Activated CD4-positive, alpha-beta T cell treated with anti-CD3 and anti-CD28 coated beads, Interleukin-2, amount 10 ng/mL, durations not matched to agents 24 days and 14 days (primary cell): ENCODE measurements at regions not wholly inside any gene's neighbourhood (a gene's known extent, or its start where the extent isn't known, plus 50 kb on each side); places are given as distances from the start of the nearest gene placed in this dataset.

ENCODE experiments used
- DNase-seq: peaks from one replicate; pipeline ENCODE4 v3.0.0; 2022
- H3K27ac Mint-ChIP-seq: one replicate; pipeline ENCODE4 v1.8.0; 2022; ENCODE audit warnings: mild to moderate bottlenecking, mixed read lengths
- H3K27me3 Mint-ChIP-seq: one replicate; pipeline ENCODE4 v1.8.0; 2022; ENCODE audit warnings: mixed read lengths
- H3K36me3 Mint-ChIP-seq: one replicate; pipeline ENCODE4 v1.8.0; 2022; ENCODE audit warnings: low read depth, mild to moderate bottlenecking, mixed read lengths
- H3K4me1 Mint-ChIP-seq: one replicate; pipeline ENCODE4 v1.8.0; 2021; ENCODE audit warnings: mixed read lengths
- H3K4me3 Mint-ChIP-seq: one replicate; pipeline ENCODE4 v1.8.0; 2022; ENCODE audit warnings: mild to moderate bottlenecking, moderate library complexity, mixed read lengths
- H3K9me3 Mint-ChIP-seq: one replicate; pipeline ENCODE4 v1.8.0; 2021; ENCODE audit warnings: mixed read lengths
- intact Hi-C: fragments of 100-400 bp; cut with micrococcal nuclease; formaldehyde crosslinking; loops from one replicate; pipeline ENCODE4 v1.15.1; 2023

DNA sequence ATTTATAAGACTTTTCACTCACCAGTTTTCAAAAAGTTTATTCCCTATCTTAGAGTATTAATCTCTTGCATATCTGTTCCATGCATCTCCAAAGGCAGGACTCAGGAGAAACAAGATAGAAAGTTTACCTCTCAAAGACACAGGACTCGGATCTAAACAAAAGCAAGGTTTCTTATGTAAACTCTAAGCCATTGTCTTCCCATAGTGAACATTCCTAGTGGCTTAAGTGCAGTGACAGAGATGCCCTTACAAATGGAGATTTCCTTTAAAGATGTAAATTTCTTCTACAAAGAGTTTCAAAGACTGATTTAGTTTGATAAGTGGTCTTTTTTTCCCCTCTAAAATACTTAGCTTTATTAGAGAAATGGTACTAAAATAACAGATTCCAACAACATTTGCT, 209.8 kb downstream of the ACTR3B start:
- Mint-ChIP-seq H3K27ac (no peak overlapping the region), H3K27me3 (no peaks in the 10 kb centered on the region), H3K36me3 (no peaks in the 10 kb centered on the region), H3K4me3 (no peak overlapping the region), H3K4me1 (no peaks in the 10 kb centered on the region), H3K9me3 (peaks cover 3% of the 10 kb centered on the region)
- intact Hi-C loops = no loop called here
- no peak for DNase-seq

DNA sequence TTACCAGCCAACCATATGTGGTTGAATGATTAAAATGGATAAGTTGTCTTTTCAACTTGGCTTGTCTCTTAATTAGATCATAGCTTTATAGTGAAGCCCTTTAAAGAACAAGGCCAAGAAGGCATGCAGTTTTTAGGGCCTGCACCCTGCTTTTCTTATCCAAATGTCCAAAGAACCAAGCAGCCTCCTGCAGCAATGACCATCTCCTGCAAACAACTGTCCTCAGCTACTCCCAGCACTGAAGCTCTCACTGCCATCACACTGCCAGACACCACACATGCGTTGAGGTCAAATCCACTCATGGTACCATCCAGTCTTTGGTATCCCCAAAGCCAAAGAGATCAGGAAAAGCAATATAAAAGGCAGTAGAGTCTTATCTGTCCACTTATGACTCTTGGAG, 210.3 kb downstream of the ACTR3B start:
- H3K36me3 Mint-ChIP-seq = no peaks in the 10 kb centered on the region
- DNase-seq = no peak
- H3K27ac Mint-ChIP-seq = no peak overlapping the region
- no peaks in the 10 kb centered on the region for H3K4me1 Mint-ChIP-seq
- no peaks in the 10 kb centered on the region for H3K27me3 Mint-ChIP-seq
- H3K9me3 Mint-ChIP-seq = peaks cover 3% of the 10 kb centered on the region
- no peak overlapping the region for H3K4me3 Mint-ChIP-seq
- intact Hi-C loops = no loop called here

DNA sequence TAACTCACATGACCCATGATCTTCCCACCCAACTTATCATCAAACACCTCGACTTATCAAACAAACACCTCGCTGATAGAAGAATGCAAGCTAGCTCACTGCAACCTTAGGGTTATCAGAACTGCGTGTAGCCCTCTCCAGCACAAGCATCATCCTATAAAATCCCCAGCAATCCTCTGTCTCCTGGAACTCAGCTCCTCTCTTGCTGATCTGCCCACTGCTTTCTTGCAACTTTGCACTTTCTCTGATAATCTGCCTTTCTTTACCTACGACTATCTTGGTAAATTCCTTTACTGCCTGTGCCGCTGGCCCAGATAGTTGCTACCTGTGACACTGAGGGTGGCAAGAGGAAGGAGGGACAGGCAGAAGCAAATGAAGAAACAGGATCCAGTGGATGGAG, 210.9 kb downstream of the ACTR3B start:
- H3K27ac Mint-ChIP-seq = no peak overlapping the region
- H3K4me3 Mint-ChIP-seq = no peak overlapping the region
- intact Hi-C loops = no loop called here
- peaks cover 3% of the 10 kb centered on the region for H3K9me3 Mint-ChIP-seq
- no peaks in the 10 kb centered on the region for H3K27me3 Mint-ChIP-seq
- no peaks in the 10 kb centered on the region for H3K4me1 Mint-ChIP-seq
- H3K36me3 Mint-ChIP-seq = no peaks in the 10 kb centered on the region
- no peak for DNase-seq

DNA sequence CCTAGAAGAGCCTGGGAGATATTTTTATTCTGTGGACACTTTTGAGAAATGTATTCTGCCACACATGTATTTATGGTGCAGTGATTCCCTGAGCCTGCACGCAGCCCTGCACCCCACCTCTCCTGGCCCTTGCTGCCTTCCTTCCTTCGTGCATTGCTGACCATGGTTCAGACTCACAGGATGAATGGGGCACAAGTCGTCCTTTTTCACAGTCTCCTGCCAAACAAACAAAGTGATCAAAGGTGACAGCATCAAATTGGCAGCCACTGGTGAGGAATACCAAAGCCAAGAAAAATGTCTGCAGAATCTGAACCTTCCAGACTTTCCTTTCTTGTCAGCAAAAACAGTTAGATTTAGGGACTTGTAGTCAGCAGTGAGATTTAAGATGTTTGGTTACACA, 215.0 kb downstream of the ACTR3B start:
- Mint-ChIP-seq H3K4me1 (no peaks in the 10 kb centered on the region), H3K27me3 (no peaks in the 10 kb centered on the region), H3K27ac (no peak overlapping the region), H3K36me3 (no peaks in the 10 kb centered on the region), H3K4me3 (no peak overlapping the region), H3K9me3 (peaks cover 3% of the 10 kb centered on the region)
- intact Hi-C loops = no loop called here
- no peak for DNase-seq

DNA sequence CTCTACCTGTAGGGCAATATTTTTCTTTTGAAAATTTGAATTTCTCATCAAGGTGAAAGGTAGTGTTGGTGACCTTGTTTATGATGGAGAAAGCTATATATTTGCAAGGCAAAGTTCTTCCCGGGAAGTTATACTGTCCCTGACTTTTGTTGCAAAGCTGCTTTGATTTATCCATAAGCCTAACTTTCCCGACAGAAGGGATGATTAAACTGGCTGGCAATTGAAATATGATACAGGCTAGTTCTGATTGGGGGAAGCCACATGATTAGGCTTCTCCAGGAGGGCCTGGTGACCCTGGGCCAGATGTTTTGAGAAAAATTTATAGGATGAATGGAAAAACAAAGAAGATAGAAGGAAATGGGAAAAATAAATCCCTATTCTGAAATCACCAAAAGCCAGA, 215.5 kb downstream of the ACTR3B start:
- H3K4me3 Mint-ChIP-seq = no peak overlapping the region
- peaks cover under 1% of the 10 kb centered on the region for H3K9me3 Mint-ChIP-seq
- no peak overlapping the region for H3K27ac Mint-ChIP-seq
- no peak for DNase-seq
- H3K4me1 Mint-ChIP-seq = no peaks in the 10 kb centered on the region
- no peaks in the 10 kb centered on the region for H3K27me3 Mint-ChIP-seq
- intact Hi-C loops = no loop called here
- no peaks in the 10 kb centered on the region for H3K36me3 Mint-ChIP-seq

DNA sequence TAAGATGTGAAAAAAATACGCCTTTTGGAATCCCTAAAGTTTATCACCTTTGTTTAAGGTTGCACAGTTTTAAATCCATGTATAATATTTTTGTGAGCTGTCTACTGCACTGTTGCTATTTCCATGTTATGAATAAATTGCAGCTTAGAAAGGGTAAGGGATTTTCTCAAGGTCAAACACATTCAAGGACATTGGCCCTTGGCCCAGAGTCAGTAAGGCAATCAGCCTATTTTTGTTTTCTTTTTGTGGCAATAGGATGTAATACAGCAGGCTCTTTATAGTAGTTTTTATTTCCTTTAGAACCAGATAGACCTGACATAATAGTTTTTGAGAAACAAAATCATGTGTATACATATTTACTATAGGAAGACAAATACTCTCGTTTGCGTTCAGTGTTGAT, 219.8 kb downstream of the ACTR3B start:
- Mint-ChIP-seq H3K4me3 (no peak overlapping the region), H3K9me3 (no peaks in the 10 kb centered on the region), H3K27me3 (no peaks in the 10 kb centered on the region), H3K27ac (no peak overlapping the region), H3K4me1 (no peaks in the 10 kb centered on the region), H3K36me3 (no peaks in the 10 kb centered on the region)
- DNase-seq = no peak
- intact Hi-C loops = no loop called here

DNA sequence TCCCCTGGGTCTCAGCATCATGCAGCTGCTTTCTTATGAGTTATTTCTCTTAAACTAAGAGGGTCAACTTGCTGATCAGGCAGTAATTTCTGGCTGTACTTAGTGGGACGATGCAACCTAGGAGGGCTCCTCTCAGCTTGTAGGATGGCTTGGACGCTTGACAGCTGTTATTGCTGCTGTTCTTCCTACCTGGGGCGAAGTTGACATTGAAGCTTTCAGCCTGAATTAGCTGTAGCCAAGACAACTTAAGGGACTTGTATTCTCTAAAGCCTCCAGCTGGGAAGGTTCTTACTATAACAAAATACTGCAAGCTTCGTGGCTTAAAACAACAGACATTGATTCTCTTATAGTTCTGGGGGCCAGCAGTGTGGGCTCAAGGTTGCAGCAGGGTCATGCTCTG, 224.9 kb downstream of the ACTR3B start:
- no peak overlapping the region for H3K4me3 Mint-ChIP-seq
- intact Hi-C loops = no loop called here
- H3K36me3 Mint-ChIP-seq = no peaks in the 10 kb centered on the region
- DNase-seq = no peak
- H3K27ac Mint-ChIP-seq = no peak overlapping the region
- no peaks in the 10 kb centered on the region for H3K4me1 Mint-ChIP-seq
- H3K27me3 Mint-ChIP-seq = no peaks in the 10 kb centered on the region
- no peaks in the 10 kb centered on the region for H3K9me3 Mint-ChIP-seq

DNA sequence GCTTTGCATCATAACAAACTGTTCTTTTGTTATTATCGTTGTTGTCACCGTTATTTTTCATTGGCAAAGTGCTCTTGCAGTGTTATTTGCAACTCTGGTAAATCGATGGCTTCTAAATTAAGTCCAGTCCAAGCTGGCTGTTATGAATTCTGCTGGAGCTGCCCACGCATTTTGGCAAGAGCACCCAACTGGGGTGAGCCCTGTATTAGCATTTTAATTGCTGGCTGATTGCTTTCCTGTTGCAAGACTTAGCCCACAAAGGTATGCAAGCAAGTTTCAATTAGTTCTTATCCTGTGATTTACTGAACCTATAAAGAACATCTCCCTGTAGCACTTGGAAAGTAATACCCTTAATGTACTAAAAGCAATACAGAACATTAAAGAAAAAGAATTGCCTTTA, 226.8 kb downstream of the ACTR3B start:
- Mint-ChIP-seq H3K27ac (no peak overlapping the region), H3K4me3 (no peak overlapping the region), H3K27me3 (no peaks in the 10 kb centered on the region), H3K4me1 (no peaks in the 10 kb centered on the region), H3K9me3 (peaks cover 5% of the 10 kb centered on the region), H3K36me3 (no peaks in the 10 kb centered on the region)
- no peak for DNase-seq
- intact Hi-C loops = no loop called here

DNA sequence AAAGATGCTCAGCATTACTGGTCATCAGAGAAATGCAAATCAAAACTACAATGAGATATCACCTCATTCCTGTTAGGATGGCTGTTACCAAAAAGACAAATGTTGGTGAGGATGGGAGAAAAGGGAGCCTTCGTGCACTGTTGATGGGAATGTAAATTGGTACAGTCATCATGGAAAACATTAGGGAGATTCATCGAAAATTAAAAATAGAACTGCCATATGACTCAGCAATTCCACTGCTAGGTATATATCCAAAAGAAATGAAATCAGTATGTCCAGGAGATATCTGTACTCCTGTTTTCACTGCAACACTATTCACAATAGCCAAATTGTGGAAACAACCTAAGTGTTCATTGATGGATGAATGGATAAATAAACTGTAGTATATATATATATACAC, 228.1 kb downstream of the ACTR3B start:
- no peaks in the 10 kb centered on the region for H3K36me3 Mint-ChIP-seq
- H3K27me3 Mint-ChIP-seq = no peaks in the 10 kb centered on the region
- no peak overlapping the region for H3K27ac Mint-ChIP-seq
- DNase-seq = no peak
- intact Hi-C loops = no loop called here
- no peaks in the 10 kb centered on the region for H3K4me1 Mint-ChIP-seq
- no peak overlapping the region for H3K4me3 Mint-ChIP-seq
- H3K9me3 Mint-ChIP-seq = peaks cover 5% of the 10 kb centered on the region

DNA sequence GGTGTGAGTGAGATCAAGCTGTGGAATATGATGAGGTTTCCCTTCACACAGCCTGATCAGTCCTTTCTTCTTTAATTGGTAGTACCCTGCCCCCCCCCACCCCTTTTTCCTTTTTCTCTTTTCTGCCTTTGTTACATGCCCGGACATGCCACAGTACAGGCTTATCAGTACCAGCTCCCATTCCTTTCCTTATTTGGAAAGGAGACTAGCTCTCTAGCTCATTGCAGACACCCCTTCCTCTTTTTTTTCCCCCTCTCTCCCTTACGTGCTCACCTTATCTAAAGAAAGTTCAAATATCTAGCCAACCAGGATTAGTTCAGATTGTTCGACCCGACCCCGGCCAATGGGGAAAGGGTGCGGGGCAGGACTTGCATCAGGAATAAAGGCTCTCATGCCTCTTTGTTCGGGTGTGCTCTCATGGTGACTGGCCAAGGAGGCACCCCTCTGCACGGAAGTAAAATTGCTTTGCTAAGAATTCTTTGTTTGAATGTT, 230.4 kb downstream of the ACTR3B start:
- no peak for DNase-seq
- H3K9me3 Mint-ChIP-seq = peaks cover 7% of the 10 kb centered on the region
- no peaks in the 10 kb centered on the region for H3K27me3 Mint-ChIP-seq
- H3K27ac Mint-ChIP-seq = no peak overlapping the region
- H3K36me3 Mint-ChIP-seq = no peaks in the 10 kb centered on the region
- intact Hi-C loops = no loop called here
- no peak overlapping the region for H3K4me3 Mint-ChIP-seq
- H3K4me1 Mint-ChIP-seq = no peaks in the 10 kb centered on the region

DNA sequence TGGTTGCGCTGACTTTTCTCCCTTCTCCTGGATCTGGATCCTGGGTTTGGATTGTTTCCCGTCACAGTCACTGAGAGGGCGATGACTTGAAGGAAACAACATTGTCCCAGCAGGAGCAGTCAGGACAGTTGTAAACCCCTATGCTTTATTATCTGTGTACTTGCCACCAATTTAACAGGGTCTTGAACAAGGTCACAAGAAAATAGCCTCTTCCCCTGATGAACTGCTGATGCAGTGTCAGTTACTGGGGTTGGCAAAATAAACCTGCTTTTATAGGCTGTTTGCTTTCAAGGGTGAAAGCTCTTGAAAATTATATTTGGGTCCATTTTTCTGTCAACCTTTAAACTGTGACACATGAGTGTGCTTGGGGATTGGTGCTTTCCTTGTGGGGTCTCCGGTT, 238.9 kb downstream of the ACTR3B start:
- Mint-ChIP-seq H3K36me3 (no peaks in the 10 kb centered on the region), H3K27ac (no peak overlapping the region), H3K27me3 (no peaks in the 10 kb centered on the region), H3K4me3 (no peak overlapping the region), H3K4me1 (no peaks in the 10 kb centered on the region), H3K9me3 (peaks cover 9% of the 10 kb centered on the region)
- intact Hi-C loops = no loop called here
- no peak for DNase-seq

DNA sequence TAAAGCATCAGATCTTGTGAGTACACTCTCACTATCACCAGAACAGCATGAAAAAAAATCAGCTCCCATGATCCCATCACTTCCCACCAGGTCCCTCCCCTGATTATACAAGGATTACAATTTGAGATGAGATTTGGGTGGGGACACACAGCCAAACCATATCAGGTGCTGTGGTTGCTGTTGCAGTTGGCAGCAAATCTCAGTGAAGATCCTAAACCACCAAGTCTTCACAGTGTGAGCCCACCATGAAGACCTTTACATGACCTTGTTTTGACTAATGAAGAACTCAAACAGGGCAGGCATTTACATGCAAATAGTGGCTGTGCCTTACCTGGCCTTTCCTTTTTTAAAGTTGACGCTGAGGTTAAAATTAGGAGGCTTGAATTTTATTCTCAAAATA, 242.6 kb downstream of the ACTR3B start:
- intact Hi-C loops = no loop called here
- no peak for DNase-seq
- Mint-ChIP-seq H3K4me1 (no peaks in the 10 kb centered on the region), H3K9me3 (peaks cover 7% of the 10 kb centered on the region), H3K27ac (no peak overlapping the region), H3K4me3 (no peak overlapping the region), H3K36me3 (no peaks in the 10 kb centered on the region), H3K27me3 (no peaks in the 10 kb centered on the region)

DNA sequence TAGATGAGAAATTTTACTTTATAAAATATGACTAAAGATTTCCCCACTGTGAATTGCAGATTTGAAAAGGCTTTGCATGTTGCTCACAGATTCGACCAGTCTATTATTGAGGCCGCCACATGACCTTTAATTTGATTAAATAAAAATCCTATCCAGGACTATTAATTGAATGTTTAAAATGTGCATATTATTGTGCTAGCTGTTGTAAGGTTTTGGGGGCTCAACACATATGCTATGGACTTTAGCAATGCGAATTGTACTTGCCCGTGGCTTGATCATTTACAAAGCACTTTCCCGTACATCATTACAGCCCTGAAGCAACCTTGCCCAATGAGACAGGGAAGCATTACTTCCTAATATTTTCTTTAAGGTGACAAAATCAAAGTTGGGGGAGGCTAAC, 243.0 kb downstream of the ACTR3B start:
- Mint-ChIP-seq H3K4me1 (no peaks in the 10 kb centered on the region), H3K4me3 (no peak overlapping the region), H3K27ac (no peak overlapping the region), H3K27me3 (no peaks in the 10 kb centered on the region), H3K9me3 (peaks cover 7% of the 10 kb centered on the region), H3K36me3 (no peaks in the 10 kb centered on the region)
- DNase-seq = no peak
- intact Hi-C loops = no loop called here

DNA sequence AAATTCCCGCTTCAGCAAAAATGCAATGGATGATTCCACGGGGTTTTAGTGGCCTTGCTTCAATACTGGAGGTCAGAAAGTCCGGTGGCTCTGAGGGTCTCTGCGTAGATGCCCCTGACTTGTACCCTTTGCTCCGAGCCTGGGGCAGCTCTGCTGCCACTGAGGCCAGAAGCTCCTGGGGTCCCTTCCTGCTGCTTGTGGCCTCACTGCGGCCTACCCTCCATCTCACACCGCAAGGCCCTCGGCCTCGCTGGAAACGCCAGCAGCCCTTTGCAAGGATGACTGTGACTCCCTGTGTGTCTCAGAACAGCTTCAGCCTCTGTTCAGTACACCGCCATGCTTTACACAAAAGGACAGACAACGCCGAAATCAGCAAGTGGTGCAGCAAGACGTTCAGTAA, 244.8 kb downstream of the ACTR3B start:
- H3K4me1 Mint-ChIP-seq = no peaks in the 10 kb centered on the region
- H3K27ac Mint-ChIP-seq = no peak overlapping the region
- H3K27me3 Mint-ChIP-seq = no peaks in the 10 kb centered on the region
- no peak overlapping the region for H3K4me3 Mint-ChIP-seq
- intact Hi-C loops = no loop called here
- H3K9me3 Mint-ChIP-seq = peaks cover 7% of the 10 kb centered on the region
- no peak for DNase-seq
- H3K36me3 Mint-ChIP-seq = no peaks in the 10 kb centered on the region

DNA sequence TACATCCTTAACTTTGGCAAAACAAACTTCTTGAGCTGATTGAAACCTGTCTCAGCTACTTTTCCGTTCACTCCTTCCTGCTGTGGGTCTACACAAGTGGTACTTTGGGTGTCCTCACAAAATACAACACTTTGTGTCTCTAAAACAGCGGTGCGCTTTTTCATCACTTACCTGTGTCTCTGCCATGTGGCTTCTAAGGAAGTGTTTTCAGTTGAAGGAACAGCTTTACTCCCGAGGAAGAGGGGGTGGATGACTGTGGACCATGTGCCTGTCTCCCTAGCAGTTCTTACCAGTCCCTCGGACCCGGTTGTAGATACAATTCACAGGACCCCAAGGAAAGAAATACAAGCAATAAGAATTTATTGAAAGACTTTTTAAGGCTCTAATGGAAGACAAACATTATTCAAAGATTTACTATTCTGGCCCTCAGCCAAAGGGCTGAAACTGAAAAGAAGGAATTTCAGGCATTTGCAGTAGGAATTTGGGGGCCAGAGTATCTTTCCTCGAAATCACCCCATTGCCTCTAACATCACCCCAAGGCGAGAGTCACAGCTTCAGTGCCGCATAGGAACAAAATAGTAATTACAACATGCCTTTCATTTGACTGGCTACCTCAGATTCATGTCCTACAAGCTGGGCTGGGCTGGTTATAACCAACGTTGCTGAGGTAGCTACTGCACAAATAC, 246.3 kb downstream of the ACTR3B start:
- no peaks in the 10 kb centered on the region for H3K36me3 Mint-ChIP-seq
- peaks cover 7% of the 10 kb centered on the region for H3K9me3 Mint-ChIP-seq
- no peak for DNase-seq
- intact Hi-C loops = no loop called here
- H3K27ac Mint-ChIP-seq = no peak overlapping the region
- H3K4me1 Mint-ChIP-seq = no peaks in the 10 kb centered on the region
- no peak overlapping the region for H3K4me3 Mint-ChIP-seq
- no peaks in the 10 kb centered on the region for H3K27me3 Mint-ChIP-seq
